Ishikawa (cell line): ENCODE measurements at regions not wholly inside any gene's neighbourhood (a gene's known extent, or its start where the extent isn't known, plus 50 kb on each side); places are given as distances from the start of the nearest gene placed in this dataset.
A peak's percentile ranks its signal among the peaks of the same experiment; 100 is the strongest.

Experiments
- CEBPB ChIP-seq: IDR thresholded peaks from 2 replicates; pipeline ENCODE4 v1.6.1; 2012
- CREB1 ChIP-seq: IDR thresholded peaks from 2 replicates; pipeline ENCODE4 v1.6.1; 2012; ENCODE audit warnings: low read depth
- EGR1 ChIP-seq: IDR thresholded peaks from 2 replicates; pipeline ENCODE4 v1.6.1; 2012
- EP300 ChIP-seq: IDR thresholded peaks from 2 replicates; pipeline ENCODE4 v1.6.1; 2012; ENCODE audit warnings: borderline replicate concordance
- FOXM1 ChIP-seq: IDR thresholded peaks from 2 replicates; pipeline ENCODE4 v1.6.1; 2012; ENCODE audit warnings: low read depth, borderline replicate concordance
- NFIC ChIP-seq: IDR thresholded peaks from 2 replicates; pipeline ENCODE4 v1.6.1; 2012
- RAD21 ChIP-seq: IDR thresholded peaks from 2 replicates; pipeline ENCODE4 v1.6.1; 2012; ENCODE audit warnings: low read depth
- TAF1 ChIP-seq: IDR thresholded peaks from 2 replicates; pipeline ENCODE4 v1.6.1; 2012; ENCODE audit warnings: low read depth, mild to moderate bottlenecking
- TCF12 ChIP-seq: IDR thresholded peaks from 2 replicates; pipeline ENCODE4 v1.6.1; 2012; ENCODE audit warnings: low read depth
- TEAD4 ChIP-seq: IDR thresholded peaks from 2 replicates; pipeline ENCODE4 v1.6.1; 2012
- YY1 ChIP-seq: IDR thresholded peaks from 2 replicates; pipeline ENCODE4 v1.6.1; 2012; ENCODE audit warnings: low read depth
- ZBTB7A ChIP-seq: IDR thresholded peaks from 2 replicates; pipeline ENCODE4 v1.6.1; 2012; ENCODE audit warnings: low read depth
- TF ChIP-seq, protein P1 (sequence below): IDR thresholded peaks from 2 replicates; pipeline ENCODE4 v1.6.1; 2012; ENCODE audit warnings: low read depth, mild to moderate bottlenecking
- TF ChIP-seq, protein P2 (sequence below): IDR thresholded peaks from 2 replicates; pipeline ENCODE4 v1.6.1; 2012
- TF ChIP-seq, protein P3 (sequence below): IDR thresholded peaks from 2 replicates; pipeline ENCODE4 v1.6.1; 2012

DNA sequence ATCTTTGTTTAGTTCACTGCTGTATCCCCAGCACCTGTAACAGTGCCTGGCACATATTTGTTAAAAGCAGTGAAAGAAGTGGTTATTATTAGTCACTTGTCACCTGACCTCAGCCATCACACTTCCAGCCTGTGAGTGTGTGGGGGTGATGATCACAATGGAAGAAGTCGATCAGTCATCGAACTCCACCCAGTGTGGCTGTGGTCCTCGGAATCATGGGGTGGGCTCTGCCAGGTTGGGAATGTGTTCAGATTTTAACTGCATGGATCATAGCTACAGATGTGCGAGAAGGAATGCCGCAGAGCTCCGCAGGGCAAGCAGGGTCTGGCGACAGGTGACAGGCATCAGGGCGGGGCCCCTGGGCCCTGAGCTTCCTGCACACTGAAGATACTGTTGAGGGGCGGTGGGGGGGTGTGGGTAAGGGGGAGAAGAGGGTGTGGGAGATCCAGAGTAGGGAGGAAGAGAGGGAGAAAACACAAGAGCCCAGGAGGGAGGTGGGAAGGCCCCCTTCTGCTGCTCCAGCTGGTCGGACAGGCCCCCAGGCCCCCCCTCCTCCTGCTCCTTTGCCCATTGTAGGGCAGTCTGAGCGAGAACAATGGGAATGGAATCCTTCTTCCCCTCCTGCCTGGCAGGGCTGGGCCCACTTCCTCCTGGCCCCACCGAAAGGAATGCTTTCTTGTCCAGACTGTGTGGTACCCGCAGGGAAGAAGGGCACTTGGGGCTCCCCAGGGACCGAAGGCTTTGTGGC is 89.6 kb downstream of the SPRY4 start:
- TF ChIP-seq ZBTB7A (peak; percentile 95), RAD21 (no peak), YY1 (no peak; the same call in 1 of the 2 replicates), CREB1 (no peak), TEAD4 (peak; percentile 88), CEBPB (no peak), FOXM1 (peak; percentile 78; the same call in 1 of the 2 replicates), EP300 (peak; percentile 96), TCF12 (peak; percentile 96), EGR1 (no peak), TAF1 (no peak), NFIC (peak; percentile 81)
- TF ChIP-seq, protein P1, sequence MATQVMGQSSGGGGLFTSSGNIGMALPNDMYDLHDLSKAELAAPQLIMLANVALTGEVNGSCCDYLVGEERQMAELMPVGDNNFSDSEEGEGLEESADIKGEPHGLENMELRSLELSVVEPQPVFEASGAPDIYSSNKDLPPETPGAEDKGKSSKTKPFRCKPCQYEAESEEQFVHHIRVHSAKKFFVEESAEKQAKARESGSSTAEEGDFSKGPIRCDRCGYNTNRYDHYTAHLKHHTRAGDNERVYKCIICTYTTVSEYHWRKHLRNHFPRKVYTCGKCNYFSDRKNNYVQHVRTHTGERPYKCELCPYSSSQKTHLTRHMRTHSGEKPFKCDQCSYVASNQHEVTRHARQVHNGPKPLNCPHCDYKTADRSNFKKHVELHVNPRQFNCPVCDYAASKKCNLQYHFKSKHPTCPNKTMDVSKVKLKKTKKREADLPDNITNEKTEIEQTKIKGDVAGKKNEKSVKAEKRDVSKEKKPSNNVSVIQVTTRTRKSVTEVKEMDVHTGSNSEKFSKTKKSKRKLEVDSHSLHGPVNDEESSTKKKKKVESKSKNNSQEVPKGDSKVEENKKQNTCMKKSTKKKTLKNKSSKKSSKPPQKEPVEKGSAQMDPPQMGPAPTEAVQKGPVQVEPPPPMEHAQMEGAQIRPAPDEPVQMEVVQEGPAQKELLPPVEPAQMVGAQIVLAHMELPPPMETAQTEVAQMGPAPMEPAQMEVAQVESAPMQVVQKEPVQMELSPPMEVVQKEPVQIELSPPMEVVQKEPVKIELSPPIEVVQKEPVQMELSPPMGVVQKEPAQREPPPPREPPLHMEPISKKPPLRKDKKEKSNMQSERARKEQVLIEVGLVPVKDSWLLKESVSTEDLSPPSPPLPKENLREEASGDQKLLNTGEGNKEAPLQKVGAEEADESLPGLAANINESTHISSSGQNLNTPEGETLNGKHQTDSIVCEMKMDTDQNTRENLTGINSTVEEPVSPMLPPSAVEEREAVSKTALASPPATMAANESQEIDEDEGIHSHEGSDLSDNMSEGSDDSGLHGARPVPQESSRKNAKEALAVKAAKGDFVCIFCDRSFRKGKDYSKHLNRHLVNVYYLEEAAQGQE: no peak
- TF ChIP-seq, protein P2, sequence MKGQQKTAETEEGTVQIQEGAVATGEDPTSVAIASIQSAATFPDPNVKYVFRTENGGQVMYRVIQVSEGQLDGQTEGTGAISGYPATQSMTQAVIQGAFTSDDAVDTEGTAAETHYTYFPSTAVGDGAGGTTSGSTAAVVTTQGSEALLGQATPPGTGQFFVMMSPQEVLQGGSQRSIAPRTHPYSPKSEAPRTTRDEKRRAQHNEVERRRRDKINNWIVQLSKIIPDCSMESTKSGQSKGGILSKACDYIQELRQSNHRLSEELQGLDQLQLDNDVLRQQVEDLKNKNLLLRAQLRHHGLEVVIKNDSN: peak; percentile 80
- TF ChIP-seq, protein P3, sequence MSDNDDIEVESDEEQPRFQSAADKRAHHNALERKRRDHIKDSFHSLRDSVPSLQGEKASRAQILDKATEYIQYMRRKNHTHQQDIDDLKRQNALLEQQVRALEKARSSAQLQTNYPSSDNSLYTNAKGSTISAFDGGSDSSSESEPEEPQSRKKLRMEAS: peak; percentile 9; the same call in 1 of the 2 replicates

DNA sequence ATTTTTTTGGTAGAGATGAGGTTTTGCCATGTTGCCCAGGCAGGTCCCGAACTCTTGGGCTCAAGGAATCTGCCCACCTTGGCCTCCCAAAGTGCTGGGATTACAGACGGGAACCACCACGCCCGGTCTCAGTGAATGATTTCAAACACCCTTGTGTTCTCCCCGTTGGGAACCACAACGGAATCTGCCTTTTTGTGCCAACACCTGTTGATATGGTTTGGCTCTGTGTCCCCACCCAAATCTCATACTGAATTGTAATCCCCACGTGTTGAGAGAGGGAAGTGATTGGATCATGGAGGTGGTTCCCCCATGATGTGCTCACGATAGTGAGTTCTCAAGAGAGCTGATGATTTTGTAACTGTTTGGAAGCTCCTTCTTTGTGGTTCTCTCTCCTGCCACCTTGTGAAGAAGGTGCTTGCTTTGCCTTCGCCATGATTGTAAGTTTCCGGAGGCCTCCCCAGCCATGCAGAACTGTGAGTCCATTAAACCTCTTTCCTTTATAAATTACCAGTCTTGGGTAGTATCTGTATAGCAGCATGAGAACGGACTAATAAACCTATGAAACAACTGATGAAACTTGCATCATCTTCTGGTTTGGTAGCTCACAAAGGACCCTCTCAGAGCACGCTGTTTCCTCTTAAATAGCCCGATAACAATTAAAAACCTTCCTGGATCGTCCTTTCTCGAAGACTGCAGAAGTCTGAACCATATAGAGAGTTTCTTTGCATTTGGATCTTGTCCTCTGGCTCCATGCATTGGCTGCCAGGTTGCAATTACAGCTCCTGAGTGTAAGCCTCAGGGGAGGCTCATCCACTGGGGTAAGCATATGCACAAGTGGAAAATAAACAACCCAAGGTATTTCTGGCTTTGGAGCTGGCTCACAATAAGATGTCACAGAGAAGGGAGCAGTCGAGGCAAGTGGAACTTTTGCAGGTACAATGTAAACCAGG is 91.5 kb downstream of the SPRY4 start:
- TF ChIP-seq RAD21: no peak
- TF ChIP-seq EGR1: no peak
- TF ChIP-seq ZBTB7A: no peak
- TF ChIP-seq CREB1: no peak
- TF ChIP-seq, protein P3: no peak
- TF ChIP-seq FOXM1: no peak
- TF ChIP-seq YY1: no peak
- TF ChIP-seq TCF12: no peak
- TF ChIP-seq, protein P1: no peak
- no peak for TF ChIP-seq TEAD4
- no peak for TF ChIP-seq EP300
- TF ChIP-seq TAF1: no peak
- TF ChIP-seq, protein P2: no peak
- TF ChIP-seq NFIC: no peak
- no peak for TF ChIP-seq CEBPB

DNA sequence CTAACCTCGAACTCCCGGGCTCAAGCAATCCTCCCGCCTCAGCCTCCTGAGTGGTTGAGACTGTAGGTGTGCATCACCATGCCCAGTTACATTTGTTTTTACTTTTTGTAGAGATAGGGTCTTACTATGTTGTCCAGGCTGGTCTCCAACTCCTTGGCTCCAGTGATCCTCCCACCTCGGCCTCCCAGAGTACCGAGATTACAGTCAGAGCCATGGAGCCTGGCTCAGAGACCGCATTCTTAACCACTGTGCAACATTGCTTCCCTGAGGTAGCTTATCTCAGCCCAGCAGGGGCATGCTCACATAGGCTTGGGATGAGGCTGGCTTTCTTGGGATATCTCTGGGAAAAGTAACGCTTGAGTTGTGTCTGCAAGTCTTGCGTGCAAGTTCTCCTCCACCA is 99.7 kb downstream of the SPRY4 start:
- TF ChIP-seq ZBTB7A (no peak), EP300 (no peak), NFIC (no peak)

DNA sequence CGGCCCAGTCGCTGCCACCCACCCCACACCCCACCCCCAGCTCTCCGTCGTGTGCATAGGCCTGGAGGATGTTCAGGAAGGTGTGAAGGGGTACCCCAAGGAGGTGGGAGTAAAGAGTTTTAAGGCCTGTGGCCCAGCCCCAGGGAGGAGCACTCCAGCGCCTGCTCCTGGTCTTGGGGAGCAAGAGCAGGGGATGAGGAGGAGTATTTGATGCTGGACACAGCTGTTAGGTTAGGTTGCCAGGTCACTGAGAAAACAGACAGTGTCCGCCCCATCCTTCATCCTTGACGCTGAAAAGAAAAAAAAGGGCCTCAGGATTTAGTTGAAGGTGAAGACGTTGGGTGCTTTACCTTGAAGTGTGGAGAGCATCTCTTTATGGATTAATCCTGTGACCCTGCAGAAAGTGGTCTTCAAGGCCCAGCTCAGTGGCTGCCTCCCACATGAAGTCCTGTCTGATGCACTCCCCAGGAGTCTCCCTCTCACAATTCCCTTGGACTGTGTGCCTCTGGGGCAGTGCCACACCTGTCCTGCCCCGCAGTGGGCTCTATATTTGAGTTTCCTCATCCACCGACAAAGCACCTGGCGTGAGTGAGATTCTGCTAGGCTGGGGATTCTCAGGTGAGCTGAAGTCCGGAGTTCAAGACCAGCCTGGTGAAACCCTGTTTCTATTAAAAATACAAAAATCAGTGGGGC is 101.8 kb downstream of the SPRY4 start:
- no peak for TF ChIP-seq NFIC
- no peak for TF ChIP-seq YY1
- no peak for TF ChIP-seq TEAD4
- TF ChIP-seq, protein P1: no peak
- TF ChIP-seq, protein P3: no peak
- TF ChIP-seq, protein P2: no peak
- TF ChIP-seq RAD21: no peak
- TF ChIP-seq TAF1: no peak
- TF ChIP-seq ZBTB7A: no peak
- no peak for TF ChIP-seq CREB1
